NOMO-1 treated with DMSO at 0.1 percent for 48 hours (cell line): ENCODE measurements at regions not wholly inside any gene's neighbourhood (a gene's known extent, or its start where the extent isn't known, plus 50 kb on each side); places are given as distances from the start of the nearest gene placed in this dataset.
"Not testable (repeated sequence)": the region's sequence is repeated elsewhere in the genome, so short reads cannot be mapped to it uniquely, and the experiment has no call there.

Experiments
- DNase-seq: peaks from one replicate; lab custom pipeline; 2025; ENCODE audit not compliant: unreplicated experiment; lab: John Stamatoyannopoulos, UW

- no peak for DNase-seq
Measured at GRCh38 chr3:165521131-165521871, 315.9 kb downstream of the BCHE start.

GRCh38 chr3:165519687-165520086 is 317.5 kb downstream of the BCHE start:
- no peak for DNase-seq

- DNase-seq, result no peak
Measured at GRCh38 chr3:165518346-165518745, 318.9 kb downstream of the BCHE start.

- no peak for DNase-seq
Measured at GRCh38 chr3:165513715-165514701, 317.8 kb upstream of the SLITRK3 start.

- no peak for DNase-seq
Measured at GRCh38 chr3:165507576-165507975, 311.4 kb upstream of the SLITRK3 start.

GRCh38 chr3:165507060-165507459 is 310.9 kb upstream of the SLITRK3 start:
- DNase-seq, result no peak

GRCh38 chr3:165505657-165506056 is 309.5 kb upstream of the SLITRK3 start:
- DNase-seq, result no peak

GRCh38 chr3:165504554-165504953 is 308.4 kb upstream of the SLITRK3 start:
- no peak for DNase-seq

GRCh38 chr3:165503825-165504224 is 307.6 kb upstream of the SLITRK3 start:
- DNase-seq, result no peak

GRCh38 chr3:165503346-165503745 is 307.2 kb upstream of the SLITRK3 start:
- DNase-seq, result no peak

GRCh38 chr3:165502707-165503106 is 306.5 kb upstream of the SLITRK3 start:
- no peak for DNase-seq

GRCh38 chr3:165498742-165499141 is 302.6 kb upstream of the SLITRK3 start:
- not testable (repeated sequence) for DNase-seq

GRCh38 chr3:165491487-165491886 is 295.3 kb upstream of the SLITRK3 start:
- no peak for DNase-seq

- DNase-seq, result no peak
Measured at GRCh38 chr3:165476399-165477060, 280.3 kb upstream of the SLITRK3 start.

- no peak for DNase-seq
Measured at GRCh38 chr3:165466856-165467255, 270.7 kb upstream of the SLITRK3 start.

GRCh38 chr3:165464736-165465135 is 268.6 kb upstream of the SLITRK3 start:
- DNase-seq, result no peak

- DNase-seq, result no peak
Measured at GRCh38 chr3:165463531-165463930, 267.3 kb upstream of the SLITRK3 start.

- no peak for DNase-seq
Measured at GRCh38 chr3:165462636-165463334, 266.6 kb upstream of the SLITRK3 start.

- DNase-seq, result no peak
Measured at GRCh38 chr3:165459924-165460835, 264.0 kb upstream of the SLITRK3 start.

GRCh38 chr3:165459111-165459510 is 262.9 kb upstream of the SLITRK3 start:
- no peak for DNase-seq
